ENCODE measurements at regions not wholly inside any gene's neighbourhood (a gene's known extent, or its start where the extent isn't known, plus 50 kb on each side); places are given as distances from the start of the nearest gene placed in this dataset.

GRCh38 chr1:112075566-112075965 is 86.1 kb upstream of the KCND3 start:
- TF ChIP-seq EZH2phosphoT487 (IDR thresholded peaks at IDR 0.05) (no peak), EZH2 (IDR thresholded peaks at IDR 0.05) (no peak), CTCF (IDR thresholded peaks at IDR 0.05) (no peak)
